Hepatocyte (in vitro differentiated cells): ENCODE measurements at regions not wholly inside any gene's neighbourhood (a gene's known extent, or its start where the extent isn't known, plus 50 kb on each side); places are given as distances from the start of the nearest gene placed in this dataset.

Experiments
- EZH2 ChIP-seq: fragments of 200-600 bp; sonication (generic); IDR thresholded peaks from 2 replicates; pipeline ENCODE4 v1.6.1; 2016; ENCODE audit warnings: antibody characterized with exemption, mild to moderate bottlenecking, borderline replicate concordance
- EZH2phosphoT487 ChIP-seq: fragments of 200-600 bp; sonication (generic); IDR thresholded peaks from one replicate; pipeline ENCODE4 v1.6.1; 2018; ENCODE audit warnings: antibody characterized with exemption, mild to moderate bottlenecking, low read depth, moderate library complexity; ENCODE audit not compliant: unreplicated experiment, severe bottlenecking
- TF ChIP-seq, protein P1 (sequence below): fragments of 200-600 bp; sonication (generic); IDR thresholded peaks from 2 replicates; pipeline ENCODE4 v1.5.1; 2016; ENCODE audit warnings: antibody characterized with exemption, mild to moderate bottlenecking; ENCODE audit not compliant: poor library complexity

DNA sequence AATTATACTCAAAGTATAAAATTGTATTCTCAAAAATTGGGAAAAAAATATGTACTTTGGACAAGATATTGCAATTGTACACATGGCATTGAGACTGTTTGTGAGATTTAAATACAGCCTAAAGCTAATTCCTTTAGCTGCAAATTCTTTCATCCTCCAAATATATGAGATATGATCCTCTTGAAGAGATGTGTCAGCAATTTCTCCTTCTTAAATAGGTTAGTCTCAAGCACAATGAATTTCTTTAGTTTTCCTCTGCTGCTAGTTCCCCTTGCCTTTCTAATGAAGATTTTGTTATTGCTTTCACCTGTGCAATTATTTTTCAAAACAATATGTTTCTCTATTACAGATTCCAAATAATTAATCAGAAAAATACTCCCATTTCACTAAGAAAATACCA, 153.4 kb upstream of the GULP1 start:
- TF ChIP-seq EZH2phosphoT487 (no peak), EZH2 (no peak)
- TF ChIP-seq, protein P1, sequence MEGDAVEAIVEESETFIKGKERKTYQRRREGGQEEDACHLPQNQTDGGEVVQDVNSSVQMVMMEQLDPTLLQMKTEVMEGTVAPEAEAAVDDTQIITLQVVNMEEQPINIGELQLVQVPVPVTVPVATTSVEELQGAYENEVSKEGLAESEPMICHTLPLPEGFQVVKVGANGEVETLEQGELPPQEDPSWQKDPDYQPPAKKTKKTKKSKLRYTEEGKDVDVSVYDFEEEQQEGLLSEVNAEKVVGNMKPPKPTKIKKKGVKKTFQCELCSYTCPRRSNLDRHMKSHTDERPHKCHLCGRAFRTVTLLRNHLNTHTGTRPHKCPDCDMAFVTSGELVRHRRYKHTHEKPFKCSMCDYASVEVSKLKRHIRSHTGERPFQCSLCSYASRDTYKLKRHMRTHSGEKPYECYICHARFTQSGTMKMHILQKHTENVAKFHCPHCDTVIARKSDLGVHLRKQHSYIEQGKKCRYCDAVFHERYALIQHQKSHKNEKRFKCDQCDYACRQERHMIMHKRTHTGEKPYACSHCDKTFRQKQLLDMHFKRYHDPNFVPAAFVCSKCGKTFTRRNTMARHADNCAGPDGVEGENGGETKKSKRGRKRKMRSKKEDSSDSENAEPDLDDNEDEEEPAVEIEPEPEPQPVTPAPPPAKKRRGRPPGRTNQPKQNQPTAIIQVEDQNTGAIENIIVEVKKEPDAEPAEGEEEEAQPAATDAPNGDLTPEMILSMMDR = no peak
